Smooth muscle cell of the brain vasculature (primary cell): ENCODE measurements at regions not wholly inside any gene's neighbourhood (a gene's known extent, or its start where the extent isn't known, plus 50 kb on each side); places are given as distances from the start of the nearest gene placed in this dataset.

Source experiments
- DNase-seq: peaks from one replicate; pipeline ENCODE4 v3.0.0-alpha.2; 2012; ENCODE audit warnings: low read depth, low spot score

DNA sequence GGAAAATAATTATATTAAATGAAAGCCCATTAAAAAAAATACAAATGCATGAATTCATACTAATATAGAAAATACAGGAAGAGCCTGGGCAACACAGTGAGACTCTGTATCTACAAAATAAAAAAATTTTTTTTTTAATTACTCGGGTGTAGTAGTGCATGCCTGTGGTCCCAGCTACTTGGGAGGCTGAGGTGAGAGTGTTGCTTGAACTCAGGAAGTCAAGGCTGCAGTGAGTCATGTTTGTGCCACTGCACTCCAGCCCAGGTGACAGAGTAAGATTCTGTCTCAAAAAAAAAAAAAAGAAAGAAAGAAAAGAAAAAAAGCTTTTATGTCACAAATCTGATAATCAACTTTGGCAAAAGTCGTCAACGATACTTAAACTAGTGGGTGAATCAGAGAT is 80.6 kb upstream of the PLEKHA5 start:
- no peak for DNase-seq

DNA sequence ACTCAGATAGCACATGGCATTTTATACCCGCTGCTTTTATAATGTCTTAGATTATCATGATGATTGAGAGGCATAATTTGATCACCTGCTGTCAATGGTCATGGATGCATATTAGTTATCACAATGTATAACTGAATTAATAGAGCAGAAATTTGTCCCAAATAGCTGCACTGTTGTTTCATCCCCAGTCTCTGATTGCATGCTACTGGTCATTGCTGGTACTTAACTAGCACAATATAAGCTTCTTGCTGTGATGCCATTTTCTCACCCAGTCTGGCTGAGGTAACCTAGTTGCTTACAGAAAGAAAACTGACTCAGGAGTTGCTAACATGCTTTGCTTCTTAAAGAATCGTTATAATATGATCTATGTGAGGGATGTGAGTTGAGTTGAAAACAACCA is 76.8 kb upstream of the PLEKHA5 start:
- DNase-seq: no peak

DNA sequence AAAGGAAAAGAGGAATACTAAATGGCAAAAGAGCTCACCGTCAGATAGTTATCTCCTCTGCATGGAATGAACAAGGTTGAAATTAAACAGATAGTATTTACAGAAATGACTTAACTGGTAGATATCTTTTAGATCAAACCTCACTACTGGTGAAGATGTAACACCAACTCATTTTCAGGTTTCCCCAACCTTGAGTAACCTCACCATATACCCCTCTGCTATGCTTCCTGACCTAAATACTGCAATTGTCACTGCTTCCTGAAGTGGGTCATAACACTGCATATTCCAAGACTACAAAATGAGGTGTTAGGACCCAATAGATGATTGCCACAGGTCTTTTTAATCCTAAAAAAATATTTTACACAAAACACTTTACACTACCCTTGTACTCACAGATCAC is 76.3 kb upstream of the PLEKHA5 start:
- no peak for DNase-seq

DNA sequence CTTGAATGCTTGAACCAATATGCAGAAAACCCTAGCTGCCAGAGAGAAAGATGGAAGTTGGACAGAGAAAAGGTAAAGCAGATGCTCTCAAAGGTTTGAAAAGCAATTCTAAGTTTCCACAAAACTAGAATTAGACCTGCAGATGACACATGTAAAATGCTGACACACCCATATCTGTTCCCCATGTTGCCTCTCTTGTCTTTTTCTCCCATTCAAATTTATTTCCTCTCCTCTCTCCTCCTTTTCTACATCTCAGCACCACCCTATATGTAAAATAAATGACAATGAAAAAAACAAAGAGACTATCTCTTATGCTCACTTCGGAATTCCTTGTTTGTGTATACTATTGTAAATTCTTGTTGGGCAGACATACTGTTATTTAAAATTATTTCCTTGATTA is 75.5 kb upstream of the PLEKHA5 start:
- no peak for DNase-seq

DNA sequence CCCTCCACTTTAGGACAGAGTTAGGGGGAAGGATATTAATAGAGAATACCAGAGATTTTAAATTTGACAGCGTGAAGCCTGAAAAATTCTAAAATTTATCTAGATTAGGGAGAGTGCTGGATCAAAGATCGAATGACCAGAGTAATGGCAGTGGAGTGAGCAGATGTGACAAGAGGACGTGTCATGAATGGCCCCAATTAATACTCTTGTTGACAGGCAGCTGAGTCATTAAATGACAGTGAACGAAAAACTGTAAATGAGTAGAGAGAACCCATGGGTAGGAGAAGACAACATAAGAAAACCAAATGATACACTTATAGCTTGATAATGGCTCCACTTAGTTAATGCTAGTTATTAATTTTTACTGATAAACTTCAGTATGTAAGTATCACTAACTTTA is 73.9 kb upstream of the PLEKHA5 start:
- no peak for DNase-seq

DNA sequence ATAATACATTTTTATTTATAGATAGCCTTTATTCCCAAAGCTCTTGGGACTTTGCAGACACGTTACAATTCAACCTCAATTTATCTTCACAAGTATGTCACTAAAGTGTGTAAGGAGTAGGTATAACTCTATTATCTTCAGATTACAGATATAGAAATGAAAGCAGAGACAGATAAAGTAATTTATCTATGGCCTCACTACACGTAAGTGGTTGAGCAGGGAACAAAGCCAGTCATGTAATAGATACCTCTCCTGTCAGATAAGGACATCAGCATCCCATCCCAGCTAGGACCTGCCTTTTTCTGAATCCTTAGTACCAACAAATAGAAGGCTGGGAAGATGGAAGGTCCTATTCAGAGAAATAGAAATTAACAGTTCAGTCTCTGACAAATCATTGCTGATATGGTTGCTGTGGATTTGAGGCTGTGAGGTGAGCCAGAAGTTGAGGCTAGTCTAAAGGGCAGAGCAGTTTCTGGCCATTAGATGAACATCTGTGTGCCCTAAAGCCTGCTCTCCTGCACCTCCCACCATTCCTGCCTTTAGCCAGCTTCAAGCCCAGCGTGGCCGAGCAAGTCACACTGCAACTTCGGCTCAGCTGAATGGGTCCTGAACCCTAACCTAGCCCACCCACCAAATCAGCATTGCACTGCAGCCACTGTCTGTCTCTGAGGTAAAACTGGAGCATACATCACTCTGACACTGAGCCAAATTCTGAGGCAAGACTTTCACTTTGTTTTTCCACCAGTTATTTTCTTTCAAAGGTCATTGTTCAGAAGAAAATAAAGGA is 71.1 kb upstream of the PLEKHA5 start:
- no peak for DNase-seq

DNA sequence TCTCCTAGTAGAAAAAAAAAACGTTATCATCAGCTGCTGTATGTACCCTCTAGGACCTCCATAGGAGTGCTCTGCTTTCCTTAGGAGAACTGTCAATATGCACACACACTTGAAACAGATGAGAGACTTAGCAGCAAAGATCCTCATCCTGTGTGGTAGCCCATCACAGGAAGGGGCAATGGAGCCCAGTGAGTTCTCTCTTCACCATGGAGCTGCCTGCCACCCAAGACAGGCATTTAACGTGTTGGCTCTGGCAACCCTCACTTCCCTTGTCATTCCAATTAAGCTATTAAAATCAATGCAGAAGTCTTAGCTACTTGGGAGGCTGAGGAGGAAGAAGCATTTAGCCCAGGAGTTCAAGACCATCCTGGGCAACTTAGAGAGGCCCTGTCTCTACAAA is 64.8 kb upstream of the PLEKHA5 start:
- no peak for DNase-seq

DNA sequence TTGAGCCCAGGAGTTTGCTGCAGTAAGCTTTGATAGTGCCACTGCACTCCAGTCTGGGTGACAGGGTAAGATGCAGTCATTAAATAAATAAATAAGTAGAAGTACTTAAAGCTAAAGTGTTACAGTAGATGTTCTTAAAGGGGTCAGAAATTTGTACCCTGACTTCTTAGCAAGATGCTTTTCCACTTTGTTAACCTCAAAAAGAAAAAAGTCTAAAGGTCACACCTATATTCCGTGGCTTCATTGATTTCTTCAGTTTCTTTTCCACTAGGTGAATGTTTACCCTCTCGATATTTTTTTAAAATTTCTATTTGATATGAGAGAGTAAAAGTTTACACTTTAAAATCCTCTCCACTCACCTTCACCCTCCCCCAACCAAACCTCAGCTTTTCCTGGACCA is 64.3 kb upstream of the PLEKHA5 start:
- no peak for DNase-seq

DNA sequence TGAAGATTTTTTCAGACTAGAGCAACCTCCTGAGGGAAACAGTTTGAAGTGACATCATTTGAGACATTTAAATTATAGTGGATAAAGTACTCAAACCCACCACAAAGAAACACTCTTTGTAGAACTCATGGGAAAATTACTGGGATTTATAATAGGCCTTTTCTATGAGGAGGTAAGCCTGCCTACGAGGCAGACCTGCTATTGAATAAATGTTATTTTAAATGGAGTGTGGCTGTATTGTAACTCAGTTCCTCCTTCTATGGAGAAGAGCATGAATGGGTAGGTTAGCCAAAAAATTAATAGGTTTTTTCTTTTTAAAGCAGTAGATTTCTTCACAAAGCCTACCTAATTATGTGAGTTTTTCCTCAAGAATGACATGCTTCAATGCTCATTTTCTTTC is 63.7 kb upstream of the PLEKHA5 start:
- no peak for DNase-seq

DNA sequence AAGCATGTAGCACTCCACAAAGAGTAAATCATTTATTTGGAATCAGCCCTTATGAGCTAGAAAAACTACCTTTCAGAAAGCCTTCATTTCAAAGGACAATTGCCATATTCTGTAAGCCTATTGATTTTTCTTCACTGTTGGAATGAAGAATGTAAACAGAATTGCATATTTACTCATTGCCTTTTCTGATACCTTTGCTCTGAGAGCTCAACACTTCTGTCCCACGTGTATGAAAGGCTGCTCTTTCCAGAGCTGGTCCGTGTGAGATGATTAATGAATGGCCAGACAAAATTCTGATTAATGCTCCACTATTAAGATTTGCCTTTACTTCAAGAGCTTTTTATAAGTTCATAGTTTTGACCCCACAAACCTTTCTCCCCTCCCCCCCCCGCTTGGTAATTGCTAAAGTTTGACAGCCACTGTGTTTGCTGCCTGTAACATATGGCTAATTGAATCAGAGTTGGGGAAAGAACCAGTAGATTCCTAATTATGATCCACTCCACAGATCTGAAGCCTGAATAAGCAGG is 63.0 kb upstream of the PLEKHA5 start:
- DNase-seq: no peak

DNA sequence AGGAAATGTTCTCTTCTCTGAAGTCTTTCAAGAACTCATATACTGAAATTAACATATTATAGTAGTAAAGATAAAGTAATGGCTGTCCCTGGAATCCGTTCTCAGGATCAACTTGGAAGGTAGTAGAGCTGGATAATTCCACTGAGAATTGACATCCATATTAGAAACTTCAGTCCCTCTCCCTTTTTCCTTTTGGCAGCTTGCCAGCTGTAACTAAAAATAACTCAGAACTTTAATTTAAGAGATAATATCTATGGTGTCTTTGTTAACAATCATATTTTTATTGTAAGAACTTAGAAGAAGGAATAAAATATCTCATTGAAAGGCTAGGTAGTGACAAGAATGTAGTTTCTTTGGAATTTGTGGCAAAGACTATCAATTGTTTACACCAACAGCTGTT is 61.4 kb upstream of the PLEKHA5 start:
- DNase-seq: no peak

DNA sequence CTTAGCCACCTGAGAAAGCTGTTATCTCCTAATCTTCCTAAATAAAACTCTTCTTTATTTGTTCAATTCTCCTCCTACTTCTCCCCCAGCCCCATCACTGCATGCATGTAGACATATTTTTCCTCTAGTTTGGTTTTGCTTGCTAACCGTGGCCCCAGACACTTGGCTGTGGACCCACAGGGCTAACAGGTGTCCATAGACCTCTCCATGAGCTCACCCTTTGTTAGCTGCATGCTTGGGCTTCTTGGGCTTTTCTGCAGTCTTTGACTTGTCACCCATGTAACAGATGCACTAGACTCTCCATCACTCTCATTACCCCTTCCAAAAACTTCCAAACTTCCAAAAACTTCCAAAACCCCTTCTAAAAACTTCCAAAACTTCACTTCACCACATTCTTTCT is 59.2 kb upstream of the PLEKHA5 start:
- no peak for DNase-seq

DNA sequence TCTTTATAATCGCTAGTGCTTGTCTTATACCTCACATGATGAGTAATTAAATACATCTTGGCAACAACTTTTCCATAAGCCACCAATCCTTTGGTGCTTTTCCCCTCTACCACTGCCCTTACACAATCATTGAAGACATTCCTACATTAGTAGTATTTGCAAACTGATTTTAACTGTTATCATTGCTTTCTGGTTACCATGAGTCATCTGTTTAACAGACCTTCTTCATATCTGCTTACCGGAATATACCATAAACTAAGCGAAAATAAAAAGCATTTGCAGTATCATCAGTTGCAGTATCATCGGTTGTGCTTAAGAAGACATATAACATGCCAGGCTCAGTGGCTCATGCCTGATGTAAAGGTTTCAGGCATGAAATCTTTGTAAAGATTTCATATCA is 54.8 kb upstream of the PLEKHA5 start:
- no peak for DNase-seq

DNA sequence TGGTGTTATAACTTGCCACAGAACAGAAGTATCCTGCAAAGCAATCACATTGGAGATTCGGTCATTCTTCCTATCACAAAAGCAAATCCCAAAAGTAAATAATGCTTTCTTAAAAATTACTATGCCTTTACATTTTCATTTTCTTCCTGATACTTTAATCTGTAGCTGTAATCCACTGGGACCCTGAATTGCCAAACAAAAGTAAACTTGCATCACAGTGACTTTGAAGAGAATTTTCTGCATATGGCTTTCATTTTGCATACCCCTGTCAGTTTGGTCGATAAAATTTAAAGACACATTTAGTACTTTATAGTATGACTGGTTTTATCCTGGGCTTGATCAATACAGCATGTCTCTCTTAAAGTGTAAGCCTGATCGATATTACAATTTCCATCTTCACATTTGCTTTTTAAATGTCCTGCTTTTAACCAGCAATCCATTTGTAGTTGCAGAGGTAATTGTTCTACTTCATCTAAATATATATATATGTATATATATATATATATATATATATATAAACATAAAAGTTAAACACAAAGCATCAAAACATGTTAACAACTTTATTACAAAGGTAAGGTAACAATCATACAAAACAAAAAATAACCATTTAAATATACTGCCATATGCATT is 53.7 kb upstream of the PLEKHA5 start:
- DNase-seq: no peak
